Liver (tissue), 3 donors: ENCODE measurements at regions not wholly inside any gene's neighbourhood (a gene's known extent, or its start where the extent isn't known, plus 50 kb on each side); places are given as distances from the start of the nearest gene placed in this dataset.

ENCODE experiments used
- GABPA ChIP-seq, 2 donors: IDR thresholded peaks in 1 of 2; conservative IDR thresholded peaks in 1 of 2; 2 replicates each; pipeline ENCODE4 v1.6.1; 2016; ENCODE audit warnings: antibody characterized with exemption in 2 of 2, mild to moderate bottlenecking in 1 of 2, moderate library complexity in 1 of 2
- HNF4A ChIP-seq, 2 donors: conservative IDR thresholded peaks; 2 replicates each; pipeline ENCODE4 v1.6.1; 2016; ENCODE audit warnings: antibody characterized with exemption in 2 of 2, mild to moderate bottlenecking in 2 of 2
- HNF4G ChIP-seq: IDR thresholded peaks from 2 replicates; pipeline ENCODE4 v1.6.1; 2016; ENCODE audit warnings: antibody characterized with exemption
- JUND ChIP-seq, 2 donors: IDR thresholded peaks; 2 replicates each; pipeline ENCODE4 v1.6.1; 2016; ENCODE audit warnings: antibody characterized with exemption in 2 of 2
- NR2F2 ChIP-seq: IDR thresholded peaks from 2 replicates; pipeline ENCODE4 v1.6.1; 2016; ENCODE audit warnings: antibody characterized with exemption
- TAF1 ChIP-seq: conservative IDR thresholded peaks from 2 replicates; pipeline ENCODE4 v1.6.1; 2016; ENCODE audit warnings: antibody characterized with exemption, mild to moderate bottlenecking
- TF ChIP-seq, protein P1 (sequence below): fragments of 150-350 bp; IDR thresholded peaks from 2 replicates; pipeline ENCODE4 v1.5.1; 2017; ENCODE audit warnings: improper control_type of control experiment, low read depth, low read length; ENCODE audit not compliant: missing input control
- TF ChIP-seq, protein P2 (sequence below): IDR thresholded peaks from 2 replicates; pipeline ENCODE4 v1.6.1; 2016; ENCODE audit warnings: antibody characterized with exemption
- TF ChIP-seq, protein P3 (sequence below): IDR thresholded peaks from 2 replicates; pipeline ENCODE4 v1.6.1; 2016; ENCODE audit warnings: antibody characterized with exemption
- donor health status: healthy.
- donor health status: healthy.

DNA sequence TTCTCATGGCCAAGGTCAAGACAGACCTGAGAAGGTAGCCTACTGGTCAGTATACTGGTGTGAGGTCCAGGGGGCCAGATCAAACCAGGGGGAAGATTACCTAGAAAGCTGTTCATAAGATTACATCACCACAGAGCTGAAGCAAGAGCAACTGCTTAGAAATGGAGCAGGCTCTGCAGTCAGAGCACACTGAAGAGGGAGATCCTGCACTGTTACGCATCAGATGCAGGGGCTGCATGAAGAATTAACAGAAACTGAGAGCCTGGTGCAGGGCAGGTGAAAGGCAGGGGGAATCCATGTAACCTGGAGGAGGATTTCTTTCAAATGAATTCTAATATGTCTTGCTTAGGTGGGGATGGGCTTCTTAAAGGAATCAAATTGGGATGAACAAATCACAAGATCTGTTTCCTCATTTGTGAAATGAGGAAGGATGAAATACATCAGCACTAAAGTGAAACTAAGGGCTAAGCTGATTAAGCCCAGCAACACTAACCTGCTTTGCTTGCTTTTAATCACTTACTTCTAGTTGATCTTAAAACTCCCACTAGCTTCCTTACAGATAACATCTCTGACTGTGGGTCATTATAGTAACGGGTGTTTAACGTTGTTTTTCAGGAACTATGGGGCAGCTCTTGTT lies 74.3 kb upstream of the ADAM23 start:
- TF ChIP-seq, protein P1, sequence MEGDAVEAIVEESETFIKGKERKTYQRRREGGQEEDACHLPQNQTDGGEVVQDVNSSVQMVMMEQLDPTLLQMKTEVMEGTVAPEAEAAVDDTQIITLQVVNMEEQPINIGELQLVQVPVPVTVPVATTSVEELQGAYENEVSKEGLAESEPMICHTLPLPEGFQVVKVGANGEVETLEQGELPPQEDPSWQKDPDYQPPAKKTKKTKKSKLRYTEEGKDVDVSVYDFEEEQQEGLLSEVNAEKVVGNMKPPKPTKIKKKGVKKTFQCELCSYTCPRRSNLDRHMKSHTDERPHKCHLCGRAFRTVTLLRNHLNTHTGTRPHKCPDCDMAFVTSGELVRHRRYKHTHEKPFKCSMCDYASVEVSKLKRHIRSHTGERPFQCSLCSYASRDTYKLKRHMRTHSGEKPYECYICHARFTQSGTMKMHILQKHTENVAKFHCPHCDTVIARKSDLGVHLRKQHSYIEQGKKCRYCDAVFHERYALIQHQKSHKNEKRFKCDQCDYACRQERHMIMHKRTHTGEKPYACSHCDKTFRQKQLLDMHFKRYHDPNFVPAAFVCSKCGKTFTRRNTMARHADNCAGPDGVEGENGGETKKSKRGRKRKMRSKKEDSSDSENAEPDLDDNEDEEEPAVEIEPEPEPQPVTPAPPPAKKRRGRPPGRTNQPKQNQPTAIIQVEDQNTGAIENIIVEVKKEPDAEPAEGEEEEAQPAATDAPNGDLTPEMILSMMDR: no peak
- TF ChIP-seq HNF4G (no peak), JUND (IDR thresholded peaks at IDR 0.05) (no peak), GABPA (IDR thresholded peaks at IDR 0.05 in 1 of 2, conservative IDR thresholded peaks at IDR 0.05 in 1 of 2) (no peak), TAF1 (no peak), NR2F2 (no peak), HNF4A (conservative IDR thresholded peaks at IDR 0.05) (no peak)
- TF ChIP-seq, protein P2, sequence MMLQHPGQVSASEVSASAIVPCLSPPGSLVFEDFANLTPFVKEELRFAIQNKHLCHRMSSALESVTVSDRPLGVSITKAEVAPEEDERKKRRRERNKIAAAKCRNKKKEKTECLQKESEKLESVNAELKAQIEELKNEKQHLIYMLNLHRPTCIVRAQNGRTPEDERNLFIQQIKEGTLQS: no peak
- TF ChIP-seq, protein P3, sequence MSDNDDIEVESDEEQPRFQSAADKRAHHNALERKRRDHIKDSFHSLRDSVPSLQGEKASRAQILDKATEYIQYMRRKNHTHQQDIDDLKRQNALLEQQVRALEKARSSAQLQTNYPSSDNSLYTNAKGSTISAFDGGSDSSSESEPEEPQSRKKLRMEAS: no peak
